ENCODE measurements at regions not wholly inside any gene's neighbourhood (a gene's known extent, or its start where the extent isn't known, plus 50 kb on each side); places are given as distances from the start of the nearest gene placed in this dataset.
"Not testable (repeated sequence)": the region's sequence is repeated elsewhere in the genome, so short reads cannot be mapped to it uniquely, and the experiment has no call there.

DNA sequence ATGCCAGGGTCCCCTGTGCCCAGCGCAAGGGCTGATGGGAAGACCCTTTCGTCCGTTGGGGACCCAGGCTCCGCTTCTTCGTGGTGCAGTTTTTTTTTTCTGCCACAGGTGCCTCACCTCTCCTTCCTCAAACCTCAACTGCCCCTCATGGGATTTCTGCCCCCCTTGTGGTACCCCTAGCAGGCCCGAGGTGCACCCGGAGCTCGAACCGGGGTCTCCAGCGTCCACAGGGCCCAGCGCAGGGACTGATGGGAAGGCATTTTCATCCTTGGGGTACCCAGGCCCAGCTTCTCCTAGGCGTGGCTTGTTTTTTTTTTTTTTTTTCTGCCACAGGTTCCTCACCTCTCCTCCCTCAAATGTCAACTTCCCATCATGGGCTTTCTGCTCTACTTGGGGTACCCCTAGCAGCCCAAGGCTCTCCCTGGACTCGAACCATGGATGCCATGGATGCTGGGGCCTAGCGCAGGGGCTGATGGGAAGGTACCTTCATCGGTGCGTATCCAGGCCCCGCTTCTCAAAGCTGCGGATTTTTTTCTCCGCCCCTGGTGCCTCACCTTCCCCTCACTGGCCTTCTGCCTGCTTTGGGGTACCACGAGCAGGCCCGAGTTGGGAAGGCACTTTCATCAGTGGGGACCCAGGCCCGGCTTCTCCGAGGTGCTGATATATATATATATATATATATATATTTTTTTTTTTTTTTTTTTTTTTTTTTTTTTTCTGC is 531.6 kb downstream of the CWH43 start:
- H3K4me3 ChIP-seq (ENCODE audit: insufficient read depth, low read depth, low read length, poor library complexity, severe bottlenecking); H3K36me3 ChIP-seq (ENCODE audit: control insufficient read depth, insufficient read depth, low read length); H3K4me1 ChIP-seq (ENCODE audit: control insufficient read depth, insufficient read depth, low read length, poor library complexity, severe bottlenecking); H3K27me3 ChIP-seq (replicated peaks; ENCODE audit: control insufficient read depth, insufficient read depth, low read length, poor library complexity, severe bottlenecking); H3K9me3 ChIP-seq (ENCODE audit: control insufficient read depth, low read length); H3K27ac ChIP-seq (ENCODE audit: insufficient read depth, low read length, poor library complexity, severe bottlenecking); DNase-seq: not testable (repeated sequence)

- not testable (repeated sequence) for H3K4me3 ChIP-seq (ENCODE audit: insufficient read depth, low read depth, low read length, poor library complexity, severe bottlenecking); DNase-seq; H3K36me3 ChIP-seq (ENCODE audit: control insufficient read depth, insufficient read depth, low read length); H3K27me3 ChIP-seq (replicated peaks; ENCODE audit: control insufficient read depth, insufficient read depth, low read length, poor library complexity, severe bottlenecking); H3K4me1 ChIP-seq (ENCODE audit: control insufficient read depth, insufficient read depth, low read length, poor library complexity, severe bottlenecking); H3K27ac ChIP-seq (ENCODE audit: insufficient read depth, low read length, poor library complexity, severe bottlenecking); H3K9me3 ChIP-seq (ENCODE audit: control insufficient read depth, low read length)
Observed at GRCh38 chr4:49519150-49520035, 533.3 kb downstream of the CWH43 start.

- not testable (repeated sequence) for DNase-seq; H3K36me3 ChIP-seq (ENCODE audit: control insufficient read depth, insufficient read depth, low read length); H3K27ac ChIP-seq (ENCODE audit: insufficient read depth, low read length, poor library complexity, severe bottlenecking); H3K4me3 ChIP-seq (ENCODE audit: insufficient read depth, low read depth, low read length, poor library complexity, severe bottlenecking); H3K4me1 ChIP-seq (ENCODE audit: control insufficient read depth, insufficient read depth, low read length, poor library complexity, severe bottlenecking); H3K27me3 ChIP-seq (replicated peaks; ENCODE audit: control insufficient read depth, insufficient read depth, low read length, poor library complexity, severe bottlenecking); H3K9me3 ChIP-seq (ENCODE audit: control insufficient read depth, low read length)
Observed at GRCh38 chr4:49523816-49524765, 538.0 kb downstream of the CWH43 start.

- not testable (repeated sequence) for H3K4me3 ChIP-seq (ENCODE audit: insufficient read depth, low read depth, low read length, poor library complexity, severe bottlenecking); H3K4me1 ChIP-seq (ENCODE audit: control insufficient read depth, insufficient read depth, low read length, poor library complexity, severe bottlenecking); H3K27me3 ChIP-seq (replicated peaks; ENCODE audit: control insufficient read depth, insufficient read depth, low read length, poor library complexity, severe bottlenecking); DNase-seq; H3K27ac ChIP-seq (ENCODE audit: insufficient read depth, low read length, poor library complexity, severe bottlenecking); H3K36me3 ChIP-seq (ENCODE audit: control insufficient read depth, insufficient read depth, low read length); H3K9me3 ChIP-seq (ENCODE audit: control insufficient read depth, low read length)
Observed at GRCh38 chr4:49558916-49559676, 573.0 kb downstream of the CWH43 start.

GRCh38 chr4:49560131-49560816 is 574.2 kb downstream of the CWH43 start:
- not testable (repeated sequence) for H3K4me3 ChIP-seq (ENCODE audit: insufficient read depth, low read depth, low read length, poor library complexity, severe bottlenecking); H3K36me3 ChIP-seq (ENCODE audit: control insufficient read depth, insufficient read depth, low read length); H3K4me1 ChIP-seq (ENCODE audit: control insufficient read depth, insufficient read depth, low read length, poor library complexity, severe bottlenecking); DNase-seq; H3K27me3 ChIP-seq (replicated peaks; ENCODE audit: control insufficient read depth, insufficient read depth, low read length, poor library complexity, severe bottlenecking); H3K9me3 ChIP-seq (ENCODE audit: control insufficient read depth, low read length); H3K27ac ChIP-seq (ENCODE audit: insufficient read depth, low read length, poor library complexity, severe bottlenecking)

DNA sequence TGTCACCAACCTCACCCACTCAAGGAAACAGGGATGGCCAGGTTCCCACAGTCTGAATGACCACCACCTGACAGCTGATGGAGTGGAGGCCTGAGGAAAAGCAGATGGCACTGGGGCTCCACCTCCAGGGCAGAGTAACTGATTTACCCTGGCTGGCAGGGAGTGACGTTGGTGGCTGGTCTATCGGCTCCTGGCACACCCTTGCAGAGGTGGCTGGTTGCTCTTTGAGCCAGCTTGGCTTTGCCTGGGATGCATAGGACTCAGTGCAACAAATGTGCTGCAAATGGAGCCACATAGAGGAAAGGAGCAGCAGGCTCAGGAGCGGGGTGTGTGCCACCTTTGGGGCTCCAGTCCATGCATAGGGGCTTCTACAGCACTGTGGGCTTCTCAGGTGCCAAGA is 574.8 kb downstream of the CWH43 start:
- not testable (repeated sequence) for H3K27me3 ChIP-seq (replicated peaks; ENCODE audit: control insufficient read depth, insufficient read depth, low read length, poor library complexity, severe bottlenecking); H3K9me3 ChIP-seq (ENCODE audit: control insufficient read depth, low read length); DNase-seq; H3K36me3 ChIP-seq (ENCODE audit: control insufficient read depth, insufficient read depth, low read length); H3K4me1 ChIP-seq (ENCODE audit: control insufficient read depth, insufficient read depth, low read length, poor library complexity, severe bottlenecking); H3K27ac ChIP-seq (ENCODE audit: insufficient read depth, low read length, poor library complexity, severe bottlenecking); H3K4me3 ChIP-seq (ENCODE audit: insufficient read depth, low read depth, low read length, poor library complexity, severe bottlenecking)

DNA sequence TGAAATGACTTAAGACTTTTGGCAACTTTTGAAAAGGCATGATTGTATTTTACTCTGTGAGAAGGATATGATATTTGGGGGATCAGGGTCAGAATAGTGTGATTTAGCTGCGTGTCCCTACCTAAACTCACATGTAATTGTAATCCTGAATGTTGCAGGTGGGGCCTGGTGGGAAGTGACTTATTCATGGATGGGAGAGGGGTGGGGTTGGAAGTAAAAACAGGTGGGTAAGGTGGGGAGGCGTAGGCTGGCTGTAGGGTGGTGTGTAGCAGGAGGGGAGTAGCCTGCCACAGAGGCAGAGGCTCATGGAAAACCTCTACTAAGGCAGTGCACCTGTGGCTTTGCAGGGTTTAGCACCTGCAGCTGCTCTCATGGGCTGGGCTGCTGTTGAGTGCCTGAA is 584.2 kb downstream of the CWH43 start:
- H3K4me3 ChIP-seq (ENCODE audit: insufficient read depth, low read depth, low read length, poor library complexity, severe bottlenecking); H3K36me3 ChIP-seq (ENCODE audit: control insufficient read depth, insufficient read depth, low read length); H3K4me1 ChIP-seq (ENCODE audit: control insufficient read depth, insufficient read depth, low read length, poor library complexity, severe bottlenecking); H3K9me3 ChIP-seq (ENCODE audit: control insufficient read depth, low read length); H3K27ac ChIP-seq (ENCODE audit: insufficient read depth, low read length, poor library complexity, severe bottlenecking); H3K27me3 ChIP-seq (replicated peaks; ENCODE audit: control insufficient read depth, insufficient read depth, low read length, poor library complexity, severe bottlenecking); DNase-seq: not testable (repeated sequence)

GRCh38 chr4:49573666-49574215 is 587.7 kb downstream of the CWH43 start:
- H3K36me3 ChIP-seq (ENCODE audit: control insufficient read depth, insufficient read depth, low read length); H3K4me1 ChIP-seq (ENCODE audit: control insufficient read depth, insufficient read depth, low read length, poor library complexity, severe bottlenecking); DNase-seq; H3K27me3 ChIP-seq (replicated peaks; ENCODE audit: control insufficient read depth, insufficient read depth, low read length, poor library complexity, severe bottlenecking); H3K4me3 ChIP-seq (ENCODE audit: insufficient read depth, low read depth, low read length, poor library complexity, severe bottlenecking); H3K9me3 ChIP-seq (ENCODE audit: control insufficient read depth, low read length); H3K27ac ChIP-seq (ENCODE audit: insufficient read depth, low read length, poor library complexity, severe bottlenecking): not testable (repeated sequence)

DNA sequence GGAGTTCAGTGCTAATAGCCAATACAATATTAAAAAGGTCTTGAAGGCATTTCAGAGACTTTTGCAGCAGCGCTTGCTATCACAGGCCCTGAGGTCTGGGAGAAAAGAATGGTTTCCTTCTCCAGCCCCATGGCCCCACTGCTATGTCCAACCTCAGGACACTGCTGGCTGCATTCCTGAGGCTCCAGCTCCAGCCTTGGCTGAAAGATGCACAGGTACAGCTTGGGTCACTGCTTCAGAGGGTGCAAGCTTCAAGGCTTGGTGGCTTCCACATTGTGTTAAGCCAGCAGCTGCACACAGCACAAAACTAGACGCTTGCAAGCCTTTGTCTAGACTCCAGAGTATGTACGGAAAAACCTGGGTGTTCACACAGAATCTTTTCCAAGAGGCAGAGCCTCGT is 589.2 kb downstream of the CWH43 start:
- not testable (repeated sequence) for DNase-seq; H3K4me3 ChIP-seq (ENCODE audit: insufficient read depth, low read depth, low read length, poor library complexity, severe bottlenecking); H3K4me1 ChIP-seq (ENCODE audit: control insufficient read depth, insufficient read depth, low read length, poor library complexity, severe bottlenecking); H3K9me3 ChIP-seq (ENCODE audit: control insufficient read depth, low read length); H3K36me3 ChIP-seq (ENCODE audit: control insufficient read depth, insufficient read depth, low read length); H3K27ac ChIP-seq (ENCODE audit: insufficient read depth, low read length, poor library complexity, severe bottlenecking); H3K27me3 ChIP-seq (replicated peaks; ENCODE audit: control insufficient read depth, insufficient read depth, low read length, poor library complexity, severe bottlenecking)
